HG03520 (cell line): ENCODE measurements at regions not wholly inside any gene's neighbourhood (a gene's known extent, or its start where the extent isn't known, plus 50 kb on each side); places are given as distances from the start of the nearest gene placed in this dataset.

Experiments used
- ATAC-seq: cut with Tn5 transposase; IDR thresholded peaks from one replicate; pipeline ENCODE4 v1.9.1; 2021; ENCODE audit warnings: mild to moderate bottlenecking, moderate library complexity; ENCODE audit not compliant: unreplicated experiment

- ATAC-seq = no peak
These were observed 244.5 kb upstream of the KCNMB2 start for GRCh38 chr3:178291574-178292370.

- no peak for ATAC-seq
These were observed 240.8 kb upstream of the KCNMB2 start for GRCh38 chr3:178295292-178295912.

GRCh38 chr3:178297199-178297598 is 239.0 kb upstream of the KCNMB2 start:
- ATAC-seq = no peak

- no peak for ATAC-seq
These were observed 238.5 kb upstream of the KCNMB2 start for GRCh38 chr3:178297740-178298139.

- ATAC-seq = no peak
These were observed 235.7 kb upstream of the KCNMB2 start for GRCh38 chr3:178300441-178300959.

GRCh38 chr3:178302966-178303930 is 233.0 kb upstream of the KCNMB2 start:
- ATAC-seq = no peak

GRCh38 chr3:178304758-178305467 is 231.3 kb upstream of the KCNMB2 start:
- ATAC-seq = no peak

GRCh38 chr3:178306432-178307115 is 229.7 kb upstream of the KCNMB2 start:
- no peak for ATAC-seq

- ATAC-seq = no peak
These were observed 227.5 kb upstream of the KCNMB2 start for GRCh38 chr3:178308771-178309170.

GRCh38 chr3:178310949-178311348 is 225.3 kb upstream of the KCNMB2 start:
- ATAC-seq = no peak

- ATAC-seq = no peak
These were observed 222.5 kb upstream of the KCNMB2 start for GRCh38 chr3:178313716-178314115.

- ATAC-seq = no peak
These were observed 217.9 kb upstream of the KCNMB2 start for GRCh38 chr3:178318340-178318739.

GRCh38 chr3:178318941-178319816 is 217.1 kb upstream of the KCNMB2 start:
- no peak for ATAC-seq

- ATAC-seq = no peak
These were observed 215.5 kb upstream of the KCNMB2 start for GRCh38 chr3:178320456-178321351.

- ATAC-seq = no peak
These were observed 211.9 kb upstream of the KCNMB2 start for GRCh38 chr3:178324356-178324755.

GRCh38 chr3:178325330-178325729 is 210.9 kb upstream of the KCNMB2 start:
- ATAC-seq = no peak

- ATAC-seq = no peak
These were observed 206.3 kb upstream of the KCNMB2 start for GRCh38 chr3:178329936-178330335.

GRCh38 chr3:178334239-178334638 is 202.0 kb upstream of the KCNMB2 start:
- no peak for ATAC-seq
